GM06990 (cell line): ENCODE measurements at regions not wholly inside any gene's neighbourhood (a gene's known extent, or its start where the extent isn't known, plus 50 kb on each side); places are given as distances from the start of the nearest gene placed in this dataset.

Source experiments
- DNase-seq: peaks from one replicate; pipeline ENCODE4 v3.0.0-alpha.2; 2011; ENCODE audit not compliant: insufficient read length; ENCODE audit errors: extremely low read depth
- H3K27me3 ChIP-seq: replicated peaks from 2 replicates; pipeline ENCODE4 v1.6.0; 2011; ENCODE audit warnings: low read length; ENCODE audit not compliant: control insufficient read depth, insufficient read depth
- H3K36me3 ChIP-seq: 2 replicates; pipeline ENCODE4 v1.5.1; 2011; ENCODE audit warnings: low read length; ENCODE audit not compliant: control insufficient read depth, insufficient read depth
- H3K4me3 ChIP-seq: replicated peaks from 2 replicates; pipeline ENCODE4 v1.5.1; 2011; ENCODE audit warnings: low read depth, mild to moderate bottlenecking, control low read depth, low read length
- TF ChIP-seq, protein P1 (sequence below): IDR thresholded peaks from 2 replicates; pipeline ENCODE4 v1.5.1; 2011; ENCODE audit warnings: low read length, control low read depth, mild to moderate bottlenecking, inconsistent platforms; ENCODE audit not compliant: insufficient read depth, poor library complexity, severe bottlenecking

DNA sequence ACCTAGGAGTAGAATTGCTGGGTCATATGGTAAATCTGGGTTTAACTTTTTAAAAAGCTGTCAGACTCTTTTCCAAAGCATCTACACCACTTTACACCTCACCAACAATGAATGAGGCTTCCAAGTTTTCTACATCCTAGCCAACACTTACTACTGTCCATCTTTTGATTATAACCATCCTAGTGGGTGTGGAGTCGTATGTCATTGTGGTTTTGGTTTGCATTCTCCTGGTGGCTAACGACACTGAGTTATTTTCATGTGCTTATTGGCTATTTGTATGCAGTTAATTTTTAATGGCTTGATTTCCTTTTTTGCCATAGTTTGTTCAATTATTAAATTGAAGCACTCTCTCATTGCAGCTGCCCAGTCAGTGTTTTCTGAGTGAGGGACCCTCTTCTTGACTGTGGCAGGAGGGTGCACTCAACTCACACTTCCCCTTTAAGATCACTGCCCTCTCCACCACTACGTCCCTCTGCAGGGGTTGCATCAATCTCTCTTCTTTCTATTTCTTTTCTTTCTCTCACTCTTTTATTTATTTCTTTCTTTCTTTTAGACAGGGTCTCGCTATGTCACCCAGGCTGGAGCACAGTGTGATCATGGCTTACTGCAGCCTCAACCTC lies 182.3 kb downstream of the C9orf152 start:
- Histone ChIP-seq H3K36me3 (no peaks in the 10 kb centered on the region), H3K27me3 (no peaks in the 10 kb centered on the region), H3K4me3 (no peak overlapping the region)
- TF ChIP-seq, protein P1, sequence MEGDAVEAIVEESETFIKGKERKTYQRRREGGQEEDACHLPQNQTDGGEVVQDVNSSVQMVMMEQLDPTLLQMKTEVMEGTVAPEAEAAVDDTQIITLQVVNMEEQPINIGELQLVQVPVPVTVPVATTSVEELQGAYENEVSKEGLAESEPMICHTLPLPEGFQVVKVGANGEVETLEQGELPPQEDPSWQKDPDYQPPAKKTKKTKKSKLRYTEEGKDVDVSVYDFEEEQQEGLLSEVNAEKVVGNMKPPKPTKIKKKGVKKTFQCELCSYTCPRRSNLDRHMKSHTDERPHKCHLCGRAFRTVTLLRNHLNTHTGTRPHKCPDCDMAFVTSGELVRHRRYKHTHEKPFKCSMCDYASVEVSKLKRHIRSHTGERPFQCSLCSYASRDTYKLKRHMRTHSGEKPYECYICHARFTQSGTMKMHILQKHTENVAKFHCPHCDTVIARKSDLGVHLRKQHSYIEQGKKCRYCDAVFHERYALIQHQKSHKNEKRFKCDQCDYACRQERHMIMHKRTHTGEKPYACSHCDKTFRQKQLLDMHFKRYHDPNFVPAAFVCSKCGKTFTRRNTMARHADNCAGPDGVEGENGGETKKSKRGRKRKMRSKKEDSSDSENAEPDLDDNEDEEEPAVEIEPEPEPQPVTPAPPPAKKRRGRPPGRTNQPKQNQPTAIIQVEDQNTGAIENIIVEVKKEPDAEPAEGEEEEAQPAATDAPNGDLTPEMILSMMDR = no peak
- DNase-seq = no peak

DNA sequence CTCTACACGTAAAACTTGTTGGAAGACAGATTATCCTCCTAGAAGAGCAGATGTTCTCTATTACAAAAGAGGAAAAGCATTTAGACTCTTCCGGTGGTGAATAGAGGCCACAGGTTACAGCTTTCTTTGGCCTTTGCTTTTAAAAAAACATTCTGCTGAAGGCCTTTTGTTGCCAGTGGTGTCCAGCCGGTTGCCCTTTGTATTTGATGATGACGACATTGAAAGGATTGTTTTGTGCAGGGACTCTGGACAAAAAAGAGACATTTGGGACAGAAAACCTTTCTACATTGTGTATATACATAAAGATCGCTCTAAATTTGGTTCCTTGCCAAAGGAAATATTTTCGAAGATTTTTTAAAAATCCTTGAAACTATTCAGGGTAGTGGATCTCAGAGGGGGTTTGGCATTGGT lies 180.3 kb downstream of the C9orf152 start:
- no peak for DNase-seq
- H3K4me3 ChIP-seq = no peak overlapping the region
- TF ChIP-seq, protein P1 = no peak
- H3K27me3 ChIP-seq = no peaks in the 10 kb centered on the region
- no peaks in the 10 kb centered on the region for H3K36me3 ChIP-seq

DNA sequence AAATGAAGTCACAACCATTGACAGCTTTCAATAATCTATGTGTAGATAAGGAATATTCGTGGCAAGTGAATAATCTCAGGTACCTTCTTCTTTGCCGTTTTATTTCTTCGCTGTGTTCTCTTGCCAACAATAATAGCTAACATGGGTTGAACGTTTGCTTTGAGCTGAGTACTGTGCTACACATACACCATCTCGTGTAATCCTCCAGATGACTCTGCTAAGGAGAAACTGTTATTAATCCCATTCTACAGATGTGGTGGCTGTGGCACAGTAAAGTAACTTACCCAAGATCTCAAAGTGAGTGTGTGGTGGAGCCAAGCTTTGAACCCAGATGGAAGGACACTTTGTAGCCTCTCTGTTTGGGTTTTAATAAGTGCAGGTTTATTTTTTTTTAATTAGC lies 179.7 kb downstream of the C9orf152 start:
- no peaks in the 10 kb centered on the region for H3K36me3 ChIP-seq
- TF ChIP-seq, protein P1 = no peak
- DNase-seq = no peak
- H3K27me3 ChIP-seq = no peaks in the 10 kb centered on the region
- no peak overlapping the region for H3K4me3 ChIP-seq

DNA sequence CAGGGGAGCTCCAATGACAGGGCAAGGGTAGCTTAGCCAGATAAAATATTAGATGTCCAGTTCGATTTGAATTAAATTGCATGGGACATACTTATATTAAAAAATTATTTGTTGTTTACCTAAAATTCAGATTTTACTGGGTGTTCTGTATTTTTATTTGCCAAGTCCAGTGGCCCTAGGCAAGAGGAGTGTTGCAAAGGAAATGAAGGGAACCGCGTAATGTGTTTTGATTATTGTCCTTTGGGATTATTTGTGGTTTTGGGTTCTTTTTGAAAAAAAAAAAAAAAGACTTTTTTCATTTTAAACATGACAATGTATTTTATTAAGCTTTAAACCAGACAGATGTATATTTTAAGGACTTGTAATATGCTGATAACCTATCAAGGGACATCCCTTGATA lies 179.3 kb downstream of the C9orf152 start:
- no peaks in the 10 kb centered on the region for H3K36me3 ChIP-seq
- TF ChIP-seq, protein P1 = no peak
- H3K4me3 ChIP-seq = no peak overlapping the region
- no peaks in the 10 kb centered on the region for H3K27me3 ChIP-seq
- no peak for DNase-seq

DNA sequence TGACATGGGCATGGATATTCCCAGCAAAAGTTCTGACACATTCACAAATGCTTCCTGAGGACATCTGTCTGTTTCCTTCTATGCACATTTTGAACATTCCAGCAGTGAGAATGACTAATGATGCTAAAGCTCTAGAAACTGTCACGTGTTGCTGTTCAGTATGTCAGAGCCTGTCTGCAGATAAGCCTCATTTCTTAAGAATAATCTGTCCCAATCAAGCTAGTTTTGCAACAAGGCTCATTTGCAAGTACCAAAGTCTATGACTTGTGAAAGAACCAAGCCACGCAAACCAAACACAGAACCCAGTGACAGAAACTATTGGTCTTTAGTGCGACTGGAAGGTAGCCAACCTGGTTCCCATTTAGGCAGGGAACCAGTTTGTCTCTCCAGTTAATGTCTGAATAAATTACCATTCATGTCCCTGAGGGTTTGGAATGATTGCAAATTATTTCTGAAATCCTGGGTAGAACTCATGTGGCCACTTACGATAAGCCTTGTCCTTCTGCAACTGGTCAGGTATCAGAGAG lies 178.5 kb downstream of the C9orf152 start:
- Histone ChIP-seq H3K27me3 (no peaks in the 10 kb centered on the region), H3K36me3 (no peaks in the 10 kb centered on the region), H3K4me3 (no peak overlapping the region)
- DNase-seq = no peak
- TF ChIP-seq, protein P1 = no peak
